BLaER1 treated with 17β-estradiol and CSF1 and Interleukin-3, amounts not matched to agents 10 nM and 100 nM (cell line): ENCODE measurements at regions not wholly inside any gene's neighbourhood (a gene's known extent, or its start where the extent isn't known, plus 50 kb on each side); places are given as distances from the start of the nearest gene placed in this dataset.

Experiments used
- H3K27ac ChIP-seq, 11 experiments: shearing (Covaris generic); formaldehyde crosslinking; 2 replicates each; pipeline ENCODE4 v1.8.1; 2022
- H3K27me3 ChIP-seq, 11 experiments: shearing (Covaris generic); formaldehyde crosslinking; 2 replicates each; pipeline ENCODE4 v1.8.1; 2022
- H3K36me3 ChIP-seq, 11 experiments: shearing (Covaris generic); formaldehyde crosslinking; 2 replicates each; pipeline ENCODE4 v1.8.1; 2022
- H3K4me1 ChIP-seq, 10 experiments: shearing (Covaris generic); formaldehyde crosslinking; 2 replicates each; pipeline ENCODE4 v1.8.1; 2022
- H3K4me2 ChIP-seq, 11 experiments: shearing (Covaris generic); formaldehyde crosslinking; 2 replicates each; pipeline ENCODE4 v1.8.1; 2022
- H3K4me3 ChIP-seq, 10 experiments: shearing (Covaris generic); formaldehyde crosslinking; 2 replicates each; pipeline ENCODE4 v1.8.1; 2022
- H3K9ac ChIP-seq, 11 experiments: shearing (Covaris generic); formaldehyde crosslinking; 2 replicates each; pipeline ENCODE4 v1.8.1; 2022
- H3K9me3 ChIP-seq, 11 experiments: shearing (Covaris generic); formaldehyde crosslinking; replicated peaks in 1 of 11; 2 replicates each; pipeline ENCODE4 v1.8.1; 2022
- H4K20me1 ChIP-seq, 11 experiments: shearing (Covaris generic); formaldehyde crosslinking; 2 replicates each; pipeline ENCODE4 v1.8.1; 2022
- Cebpa-rat ChIP-seq, 11 experiments: shearing (Covaris generic); IDR thresholded peaks; 2 replicates each; pipeline ENCODE4 v1.8.1; 2022

DNA sequence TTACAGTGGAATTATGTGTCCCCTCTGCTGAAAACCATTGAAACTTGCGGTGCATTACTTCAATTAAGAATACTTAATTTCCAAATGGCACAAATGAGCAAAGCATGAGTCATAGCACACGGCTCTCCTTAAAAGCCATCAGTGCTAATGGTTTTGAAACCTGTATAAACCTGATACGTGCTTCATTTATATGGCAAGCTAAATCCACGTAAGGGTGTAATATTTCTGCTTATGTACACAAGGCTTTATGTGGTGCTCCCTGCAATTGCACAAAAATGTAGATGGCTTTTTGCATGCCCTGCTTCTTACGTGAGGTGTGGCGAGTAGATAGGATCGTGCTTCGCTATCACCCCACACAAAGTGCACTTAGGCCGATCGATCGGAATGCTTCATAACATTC lies 840.9 kb downstream of the GALR1 start:
- Histone ChIP-seq H3K36me3 (no peaks in the 10 kb centered on the region), H3K4me1 (peaks cover 0 to 6% (median 0%) of the 10 kb centered on the region in 10 experiments; a peak in 3 of 20 replicates), H3K27ac (no peak overlapping the region), H3K27me3 (no peaks in the 10 kb centered on the region), H3K9ac (no peak overlapping the region), H4K20me1 (no peaks in the 10 kb centered on the region), H3K4me2 (no peak overlapping the region), H3K9me3 (no peaks in the 10 kb centered on the region), H3K4me3 (no peak overlapping the region)
- TF ChIP-seq Cebpa-rat (IDR thresholded peaks at IDR 0.05), result no peak

DNA sequence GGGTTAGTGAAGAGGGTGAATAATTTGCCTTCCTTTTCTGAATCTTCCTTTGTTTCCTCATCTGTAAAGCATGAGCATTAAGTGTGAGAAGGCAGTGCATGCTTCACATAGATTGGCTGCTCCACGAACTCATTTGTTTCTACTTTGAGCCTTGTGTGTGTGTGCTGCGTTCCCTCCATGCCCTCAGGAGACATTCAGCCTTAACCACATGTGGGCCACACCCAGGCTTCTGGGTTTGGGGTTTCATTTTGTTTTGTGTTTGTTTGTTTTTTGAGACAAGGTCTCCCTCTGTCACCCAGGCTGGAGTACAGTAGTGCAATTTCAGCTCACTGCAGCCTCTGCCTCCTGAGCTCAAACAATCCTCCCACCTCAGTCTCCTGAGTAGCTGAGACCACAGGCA lies 843.3 kb downstream of the GALR1 start:
- Histone ChIP-seq H3K4me2 (no peak overlapping the region), H3K4me1 (peaks cover 0 to 6% (median 0%) of the 10 kb centered on the region in 10 experiments; a peak in 3 of 20 replicates), H3K9ac (no peak overlapping the region), H4K20me1 (no peaks in the 10 kb centered on the region), H3K27ac (no peak overlapping the region), H3K9me3 (peaks cover 11 to 16% (median 13%) of the 10 kb centered on the region in 11 experiments; a peak in 21 of 22 replicates), H3K4me3 (no peak overlapping the region), H3K27me3 (no peaks in the 10 kb centered on the region), H3K36me3 (no peaks in the 10 kb centered on the region)
- no peak for TF ChIP-seq Cebpa-rat (IDR thresholded peaks at IDR 0.05)

GRCh38 chr18:78099979-78100588 lies 850.4 kb downstream of the GALR1 start:
- H4K20me1 ChIP-seq, result no peaks in the 10 kb centered on the region
- H3K36me3 ChIP-seq, result no peaks in the 10 kb centered on the region
- no peak overlapping the region for H3K4me3 ChIP-seq
- peak overlapping the region in 3 of 11 experiments; percentile 16 to 42 (median 41); a peak in 3 of 22 replicates for H3K27ac ChIP-seq
- H3K4me1 ChIP-seq, result peaks cover 0 to 15% (median 12%) of the 10 kb centered on the region in 10 experiments; a peak in 12 of 20 replicates
- no peaks in the 10 kb centered on the region for H3K27me3 ChIP-seq
- TF ChIP-seq Cebpa-rat (IDR thresholded peaks at IDR 0.05), result 0 out of 22 replicates have a peak, but pooled peaks of 1 of the 11 experiments have one; percentile 13
- peak overlapping the region in 7 of 11 experiments; percentile 11 to 67 (median 52); a peak in 14 of 22 replicates for H3K4me2 ChIP-seq
- peaks cover 13 to 35% (median 20%) of the 10 kb centered on the region in 11 experiments; a peak in 21 of 22 replicates for H3K9me3 ChIP-seq
- H3K9ac ChIP-seq, result no peak overlapping the region

- H3K4me2 ChIP-seq, result no peak overlapping the region
- H3K9ac ChIP-seq, result no peak overlapping the region
- TF ChIP-seq Cebpa-rat (IDR thresholded peaks at IDR 0.05), result no peak
- no peak overlapping the region for H3K27ac ChIP-seq
- no peaks in the 10 kb centered on the region for H4K20me1 ChIP-seq
- H3K27me3 ChIP-seq, result no peaks in the 10 kb centered on the region
- peaks cover 13 to 35% (median 20%) of the 10 kb centered on the region in 11 experiments; a peak in 21 of 22 replicates for H3K9me3 ChIP-seq
- H3K4me3 ChIP-seq, result no peak overlapping the region
- H3K4me1 ChIP-seq, result peaks cover 0 to 15% (median 12%) of the 10 kb centered on the region in 10 experiments; a peak in 12 of 20 replicates
- no peaks in the 10 kb centered on the region for H3K36me3 ChIP-seq
Observed at GRCh38 chr18:78101091-78101490, 851.4 kb downstream of the GALR1 start.

DNA sequence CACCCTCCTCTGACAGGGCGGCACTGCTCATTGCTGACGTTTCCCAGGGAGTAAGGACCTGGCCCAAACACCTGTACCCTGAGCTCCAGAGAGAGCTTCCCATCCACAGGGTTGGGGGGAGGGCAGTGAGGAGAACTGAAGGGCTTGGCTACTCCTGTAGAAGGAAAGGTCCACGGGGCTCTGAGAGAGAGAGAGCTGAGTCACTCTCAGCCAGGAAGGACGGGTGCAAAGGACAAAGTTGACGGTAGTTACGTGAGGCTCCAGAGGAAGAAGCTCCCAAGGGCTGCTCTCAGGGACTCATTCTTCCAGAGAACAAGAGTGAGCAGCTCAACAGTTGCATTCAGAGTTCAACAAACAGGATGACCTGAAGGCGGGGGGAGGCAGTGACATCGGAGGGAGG lies 852.5 kb downstream of the GALR1 start:
- H3K4me2 ChIP-seq, result no peak overlapping the region
- no peak for TF ChIP-seq Cebpa-rat (IDR thresholded peaks at IDR 0.05)
- H3K9me3 ChIP-seq, result peaks cover 8 to 30% (median 16%) of the 10 kb centered on the region in 11 experiments; a peak in 21 of 22 replicates
- H3K36me3 ChIP-seq, result no peaks in the 10 kb centered on the region
- no peak overlapping the region for H3K4me3 ChIP-seq
- H3K4me1 ChIP-seq, result peaks cover 0 to 15% (median 12%) of the 10 kb centered on the region in 10 experiments; a peak in 12 of 20 replicates
- H4K20me1 ChIP-seq, result no peaks in the 10 kb centered on the region
- H3K27me3 ChIP-seq, result no peaks in the 10 kb centered on the region
- no peak overlapping the region for H3K9ac ChIP-seq
- H3K27ac ChIP-seq, result no peak overlapping the region

- peaks cover 0 to 21% (median 8%) of the 10 kb centered on the region in 11 experiments; a peak in 12 of 22 replicates for H3K9me3 ChIP-seq
Observed at GRCh38 chr18:78105611-78106010, 856.0 kb downstream of the GALR1 start.

DNA sequence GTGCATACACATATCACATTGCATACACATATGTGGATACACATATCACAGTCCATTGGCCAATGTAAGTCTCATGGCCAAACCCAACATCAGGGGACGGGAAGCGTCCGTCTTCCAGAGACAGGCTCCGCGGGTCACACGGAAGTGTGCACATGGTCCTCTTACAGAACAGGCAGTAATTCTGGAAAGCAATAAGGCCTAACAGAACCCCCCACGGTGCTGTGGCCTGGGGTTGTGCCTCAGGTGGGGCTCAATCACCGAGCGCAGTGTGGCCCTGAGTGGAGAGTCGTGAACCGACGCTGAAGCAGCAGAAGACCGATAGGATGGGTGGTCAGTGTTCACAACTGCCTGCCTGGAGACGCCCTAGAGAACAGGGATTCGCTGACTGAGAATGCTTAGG lies 857.3 kb downstream of the GALR1 start:
- no peaks in the 10 kb centered on the region for H3K4me1 ChIP-seq
- H3K9ac ChIP-seq, result no peak overlapping the region
- no peak overlapping the region for H3K4me2 ChIP-seq
- H4K20me1 ChIP-seq, result no peaks in the 10 kb centered on the region
- H3K36me3 ChIP-seq, result no peaks in the 10 kb centered on the region
- H3K27ac ChIP-seq, result no peak overlapping the region
- no peak for TF ChIP-seq Cebpa-rat (IDR thresholded peaks at IDR 0.05)
- no peaks in the 10 kb centered on the region for H3K27me3 ChIP-seq
- peaks cover 0 to 15% (median 7%) of the 10 kb centered on the region in 11 experiments; a peak in 12 of 22 replicates for H3K9me3 ChIP-seq
- H3K4me3 ChIP-seq, result no peak overlapping the region

More at GRCh38 chr18:78105611-78106010, 856.0 kb downstream of the GALR1 start:
- Histone ChIP-seq H3K4me3 (no peak overlapping the region), H3K4me1 (peaks cover 0 to under 1% (median 0%) of the 10 kb centered on the region in 10 experiments; a peak in 3 of 20 replicates), H3K4me2 (no peak overlapping the region), H3K9ac (no peak overlapping the region), H3K27ac (no peak overlapping the region), H3K36me3 (no peaks in the 10 kb centered on the region), H3K27me3 (no peaks in the 10 kb centered on the region), H4K20me1 (no peaks in the 10 kb centered on the region)
- TF ChIP-seq Cebpa-rat (IDR thresholded peaks at IDR 0.05), result no peak

- Histone ChIP-seq H3K9ac (no peak overlapping the region), H3K27me3 (no peaks in the 10 kb centered on the region), H3K4me2 (no peak overlapping the region), H3K4me3 (no peak overlapping the region), H3K36me3 (no peaks in the 10 kb centered on the region), H3K4me1 (no peaks in the 10 kb centered on the region), H3K27ac (no peak overlapping the region), H3K9me3 (peaks cover 0 to 14% (median 5%) of the 10 kb centered on the region in 11 experiments; a peak in 12 of 22 replicates), H4K20me1 (no peaks in the 10 kb centered on the region)
- no peak for TF ChIP-seq Cebpa-rat (IDR thresholded peaks at IDR 0.05)
Observed at GRCh38 chr18:78107363-78107762, 857.7 kb downstream of the GALR1 start.

DNA sequence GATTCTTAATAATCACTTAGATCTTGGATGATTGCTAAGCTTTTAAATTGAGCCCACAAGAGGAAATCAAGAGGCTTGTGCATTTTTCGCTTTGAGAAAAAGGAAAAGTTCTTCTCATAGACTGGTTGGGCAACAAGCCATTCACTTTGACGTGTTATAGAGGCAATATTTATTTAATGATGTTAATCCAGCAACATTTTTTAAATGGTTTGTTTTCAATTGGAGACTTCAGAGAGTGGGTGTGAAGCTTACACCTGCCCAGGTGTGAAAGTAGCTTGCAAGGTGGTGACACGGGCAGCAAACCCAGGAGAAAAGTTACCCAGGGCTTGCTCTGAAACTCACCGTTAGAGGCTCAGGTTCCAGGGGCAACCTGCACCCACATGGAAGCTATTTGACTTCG lies 858.9 kb downstream of the GALR1 start:
- Histone ChIP-seq H3K4me3 (no peak overlapping the region), H3K9ac (no peak overlapping the region), H4K20me1 (no peaks in the 10 kb centered on the region), H3K27me3 (no peaks in the 10 kb centered on the region), H3K36me3 (no peaks in the 10 kb centered on the region), H3K9me3 (peaks cover 0 to 7% (median 0%) of the 10 kb centered on the region in 11 experiments; a peak in 5 of 22 replicates), H3K4me2 (no peak overlapping the region), H3K27ac (no peak overlapping the region), H3K4me1 (no peaks in the 10 kb centered on the region)
- no peak for TF ChIP-seq Cebpa-rat (IDR thresholded peaks at IDR 0.05)
